Neural progenitor cell (in vitro differentiated cells): ENCODE measurements at regions not wholly inside any gene's neighbourhood (a gene's known extent, or its start where the extent isn't known, plus 50 kb on each side); places are given as distances from the start of the nearest gene placed in this dataset.

Experiments used
- EZH2 ChIP-seq: fragments of 200-600 bp; sonication (generic); IDR thresholded peaks from 2 replicates; pipeline ENCODE4 v1.6.1; 2017; ENCODE audit warnings: antibody characterized with exemption, mild to moderate bottlenecking, moderate library complexity
- EZH2phosphoT487 ChIP-seq: fragments of 200-600 bp; sonication (generic); IDR thresholded peaks from 2 replicates; pipeline ENCODE4 v1.6.1; 2017; ENCODE audit warnings: antibody characterized with exemption
- TF ChIP-seq, protein P1 (sequence below): fragments of 200-600 bp; sonication (generic); IDR thresholded peaks from 2 replicates; pipeline ENCODE4 v1.5.1; 2017; ENCODE audit warnings: antibody characterized with exemption, mild to moderate bottlenecking

DNA sequence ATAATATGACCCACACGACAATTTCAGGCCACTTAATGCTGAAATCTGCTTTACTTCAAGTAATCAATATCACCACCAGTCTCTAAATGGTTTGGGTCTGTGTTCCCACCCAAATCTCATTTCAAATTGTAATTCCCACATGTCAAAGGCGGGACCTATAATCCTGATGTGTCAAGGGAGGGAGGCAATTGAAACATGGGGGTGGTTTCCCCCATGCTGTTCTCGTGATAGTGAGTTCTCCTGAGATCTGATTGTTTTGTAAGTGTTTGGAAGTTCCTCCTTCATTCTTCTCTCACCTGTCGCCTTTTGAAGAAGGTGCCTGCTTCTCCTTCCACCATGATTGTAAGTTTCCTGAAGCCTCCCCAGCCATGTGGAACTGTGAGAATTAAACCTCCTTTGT, 178.4 kb downstream of the CRPPA start:
- TF ChIP-seq, protein P1, sequence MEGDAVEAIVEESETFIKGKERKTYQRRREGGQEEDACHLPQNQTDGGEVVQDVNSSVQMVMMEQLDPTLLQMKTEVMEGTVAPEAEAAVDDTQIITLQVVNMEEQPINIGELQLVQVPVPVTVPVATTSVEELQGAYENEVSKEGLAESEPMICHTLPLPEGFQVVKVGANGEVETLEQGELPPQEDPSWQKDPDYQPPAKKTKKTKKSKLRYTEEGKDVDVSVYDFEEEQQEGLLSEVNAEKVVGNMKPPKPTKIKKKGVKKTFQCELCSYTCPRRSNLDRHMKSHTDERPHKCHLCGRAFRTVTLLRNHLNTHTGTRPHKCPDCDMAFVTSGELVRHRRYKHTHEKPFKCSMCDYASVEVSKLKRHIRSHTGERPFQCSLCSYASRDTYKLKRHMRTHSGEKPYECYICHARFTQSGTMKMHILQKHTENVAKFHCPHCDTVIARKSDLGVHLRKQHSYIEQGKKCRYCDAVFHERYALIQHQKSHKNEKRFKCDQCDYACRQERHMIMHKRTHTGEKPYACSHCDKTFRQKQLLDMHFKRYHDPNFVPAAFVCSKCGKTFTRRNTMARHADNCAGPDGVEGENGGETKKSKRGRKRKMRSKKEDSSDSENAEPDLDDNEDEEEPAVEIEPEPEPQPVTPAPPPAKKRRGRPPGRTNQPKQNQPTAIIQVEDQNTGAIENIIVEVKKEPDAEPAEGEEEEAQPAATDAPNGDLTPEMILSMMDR, result no peak
- TF ChIP-seq EZH2phosphoT487 (no peak), EZH2 (no peak)
